ENCODE measurements at regions not wholly inside any gene's neighbourhood (a gene's known extent, or its start where the extent isn't known, plus 50 kb on each side); places are given as distances from the start of the nearest gene placed in this dataset.

DNA sequence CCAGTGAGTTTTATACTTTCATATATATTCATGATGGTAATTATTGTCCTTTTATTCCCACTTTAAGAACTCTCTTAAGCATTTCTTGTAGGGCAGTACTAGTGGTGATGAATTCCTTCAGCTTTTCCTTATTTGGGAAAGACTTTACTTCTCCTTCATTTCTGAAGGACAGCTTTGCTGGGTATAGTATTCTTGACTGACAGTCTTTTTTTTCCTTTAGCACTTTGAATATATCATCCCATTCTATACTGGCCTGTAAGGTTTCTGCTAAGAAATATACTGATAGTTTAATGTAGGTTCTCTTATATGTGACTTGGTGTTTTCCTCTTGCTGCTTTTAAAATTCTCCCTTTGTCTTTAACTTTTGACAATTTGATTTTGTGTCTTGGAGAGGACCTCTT, 109.0 kb upstream of the FSTL4 start:
- Mint-ChIP-seq H3K4me3 (no peak overlapping the region), H3K9me3 (peaks cover 24% of the 10 kb centered on the region), H3K36me3 (ENCODE audit: low read depth) (no peaks in the 10 kb centered on the region), H3K27me3 (ENCODE audit: insufficient read depth) (peaks cover 11% of the 10 kb centered on the region), H3K4me1 (ENCODE audit: low read depth) (no peaks in the 10 kb centered on the region), H3K27ac (no peak overlapping the region)
- no peak for DNase-seq (ENCODE audit: low spot score)
- intact Hi-C loops (cut with micrococcal nuclease): no loop called here

DNA sequence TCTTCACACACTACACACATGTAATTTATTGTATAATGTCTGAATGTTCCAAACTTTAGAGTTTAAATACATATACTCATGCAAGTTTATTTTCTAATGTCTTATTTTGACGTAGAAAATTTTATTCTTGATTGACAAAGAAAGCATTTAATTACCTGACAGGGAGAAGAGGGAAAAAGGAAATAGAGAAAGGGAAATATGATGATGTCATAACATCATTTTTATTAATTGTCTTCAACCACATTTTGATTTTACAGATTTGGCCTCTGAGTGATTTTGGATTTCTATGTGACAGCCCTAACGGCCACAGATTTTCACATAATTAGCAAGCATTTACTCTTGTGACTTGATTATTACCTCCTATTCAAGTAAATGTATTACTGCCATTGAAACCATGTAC, 106.1 kb upstream of the FSTL4 start:
- Mint-ChIP-seq H3K27me3 (ENCODE audit: insufficient read depth) (peaks cover 10% of the 10 kb centered on the region), H3K4me1 (ENCODE audit: low read depth) (no peaks in the 10 kb centered on the region), H3K9me3 (peaks cover 24% of the 10 kb centered on the region)

DNA sequence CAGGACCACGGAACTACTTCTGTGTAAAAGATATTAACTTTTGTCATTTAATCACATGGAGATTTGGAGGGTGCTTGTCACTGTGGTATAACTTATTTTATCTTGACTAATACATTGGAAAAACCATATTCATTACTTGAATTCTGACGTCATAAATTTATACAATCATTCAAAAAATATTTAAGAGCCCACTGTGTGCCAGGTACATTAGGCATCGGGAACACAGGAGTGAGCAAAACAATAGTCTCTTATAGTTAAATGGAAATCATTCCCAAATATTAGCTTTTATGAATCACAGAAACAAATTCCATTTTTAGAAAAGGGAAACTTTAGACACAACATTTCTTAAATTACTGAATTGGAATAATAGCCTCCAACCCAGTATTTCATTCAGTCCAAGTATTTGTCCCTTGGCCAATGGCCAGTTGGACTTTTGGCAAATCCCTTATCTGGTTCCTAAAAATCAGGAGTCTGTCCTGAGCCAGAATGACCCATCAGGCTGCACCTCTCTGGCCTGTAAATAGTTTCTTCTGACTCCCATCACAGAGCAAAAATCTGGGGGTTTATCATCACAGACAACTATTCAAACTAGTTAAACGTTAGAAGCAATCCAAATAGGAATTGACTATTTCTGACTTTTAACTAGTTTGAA, 104.3 kb upstream of the FSTL4 start:
- Mint-ChIP-seq H3K9me3 (peaks cover 12% of the 10 kb centered on the region), H3K27me3 (ENCODE audit: insufficient read depth) (peaks cover 13% of the 10 kb centered on the region), H3K4me1 (ENCODE audit: low read depth) (no peaks in the 10 kb centered on the region), H3K36me3 (ENCODE audit: low read depth) (no peaks in the 10 kb centered on the region), H3K4me3 (no peak overlapping the region), H3K27ac (no peak overlapping the region)
- no peak for DNase-seq (ENCODE audit: low spot score)
- intact Hi-C loops (cut with micrococcal nuclease): no loop called here

More for the DNA sequence above, 106.1 kb upstream of the FSTL4 start:
- DNase-seq (ENCODE audit: low spot score): no peak
- Mint-ChIP-seq H3K4me3 (no peak overlapping the region), H3K36me3 (ENCODE audit: low read depth) (no peaks in the 10 kb centered on the region), H3K27ac (no peak overlapping the region)
- intact Hi-C loops (cut with micrococcal nuclease): no loop called here

DNA sequence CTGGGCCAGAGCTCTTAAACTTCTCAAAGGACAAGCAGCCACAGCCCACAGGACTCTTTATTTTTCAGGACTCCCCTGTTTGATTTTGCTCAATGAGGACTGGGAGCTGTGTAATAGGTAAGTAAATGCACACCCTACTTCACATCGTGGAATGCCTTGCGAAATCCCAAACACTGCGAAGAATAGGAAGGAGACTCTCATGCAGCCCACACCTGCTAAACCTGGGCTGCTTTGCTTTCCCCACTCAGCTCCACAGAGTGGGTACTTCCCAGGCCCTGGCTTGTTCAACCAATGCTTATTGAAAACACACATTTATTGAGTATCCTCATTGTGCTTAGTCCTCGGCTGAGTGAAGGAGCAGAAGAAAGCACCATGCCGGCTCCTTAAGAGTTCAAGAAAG, 103.3 kb upstream of the FSTL4 start:
- no peaks in the 10 kb centered on the region for H3K36me3 Mint-ChIP-seq (ENCODE audit: low read depth)
- no peaks in the 10 kb centered on the region for H3K4me1 Mint-ChIP-seq (ENCODE audit: low read depth)
- H3K4me3 Mint-ChIP-seq: no peak overlapping the region
- peaks cover 2% of the 10 kb centered on the region for H3K9me3 Mint-ChIP-seq
- no peak for DNase-seq (ENCODE audit: low spot score)
- H3K27ac Mint-ChIP-seq: no peak overlapping the region
- intact Hi-C loops (cut with micrococcal nuclease): no loop called here
- peaks cover 8% of the 10 kb centered on the region for H3K27me3 Mint-ChIP-seq (ENCODE audit: insufficient read depth)

DNA sequence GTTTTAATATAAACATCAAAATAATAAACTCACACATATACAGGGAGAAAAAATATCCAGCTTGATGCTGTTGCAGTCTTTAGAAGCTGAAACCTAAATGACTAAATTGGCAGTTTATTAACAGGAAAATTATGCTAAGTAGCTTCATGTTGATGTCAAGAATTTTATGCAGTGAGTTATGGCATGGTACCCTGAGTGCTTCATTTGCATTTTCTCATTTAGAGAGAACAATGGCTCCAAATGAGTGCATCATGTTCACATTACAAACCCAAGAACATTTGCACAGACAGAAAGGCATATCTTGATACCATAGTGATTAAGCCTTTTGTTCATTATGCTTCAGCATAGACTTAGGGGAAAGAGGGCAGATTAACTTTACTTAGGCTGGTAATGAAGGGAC, 102.9 kb upstream of the FSTL4 start:
- Mint-ChIP-seq H3K27me3 (ENCODE audit: insufficient read depth) (peaks cover 8% of the 10 kb centered on the region), H3K27ac (no peak overlapping the region), H3K4me1 (ENCODE audit: low read depth) (no peaks in the 10 kb centered on the region), H3K36me3 (ENCODE audit: low read depth) (no peaks in the 10 kb centered on the region), H3K9me3 (no peaks in the 10 kb centered on the region), H3K4me3 (no peak overlapping the region)
- intact Hi-C loops (cut with micrococcal nuclease): no loop called here
- DNase-seq (ENCODE audit: low spot score): no peak

DNA sequence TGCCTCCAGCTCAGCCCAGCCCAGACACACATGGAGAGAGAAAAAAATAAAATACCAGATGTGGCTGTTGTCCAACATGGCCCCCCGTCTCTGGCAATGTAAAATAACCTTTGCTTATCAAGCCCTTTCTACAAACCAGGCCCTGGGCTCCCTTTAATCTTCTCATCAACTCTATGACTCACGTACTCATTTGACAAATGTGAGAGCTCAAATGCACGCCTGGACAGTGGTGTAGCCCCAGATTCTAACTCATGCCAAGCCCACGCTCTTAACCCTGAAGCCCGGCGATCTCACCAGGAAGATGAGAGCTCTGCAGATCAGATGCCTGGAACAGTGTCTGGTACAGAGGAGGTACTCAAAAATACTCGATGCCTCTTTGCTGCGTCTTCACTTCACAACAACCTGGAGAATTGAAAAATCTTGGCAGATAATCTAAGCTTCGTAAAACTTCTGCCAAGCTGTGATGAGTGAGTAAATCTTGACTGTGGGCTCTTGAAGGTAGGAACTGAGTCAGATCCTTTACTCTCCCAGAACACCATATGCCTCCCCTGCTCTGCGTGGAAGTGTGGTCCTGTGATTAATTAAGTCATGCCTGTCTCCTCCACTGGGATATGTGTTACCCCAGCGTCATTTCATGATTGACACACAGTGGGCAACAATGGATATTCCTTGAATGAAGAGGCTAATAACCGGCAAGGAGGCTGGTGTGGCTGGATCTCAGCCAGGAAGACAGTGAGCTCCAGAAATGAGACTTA, 102.0 kb upstream of the FSTL4 start:
- Mint-ChIP-seq H3K27ac (no peak overlapping the region), H3K9me3 (no peaks in the 10 kb centered on the region), H3K4me3 (no peak overlapping the region), H3K4me1 (ENCODE audit: low read depth) (no peaks in the 10 kb centered on the region), H3K36me3 (ENCODE audit: low read depth) (no peaks in the 10 kb centered on the region), H3K27me3 (ENCODE audit: insufficient read depth) (peaks cover 7% of the 10 kb centered on the region)
- no peak for DNase-seq (ENCODE audit: low spot score)
- intact Hi-C loops (cut with micrococcal nuclease): no loop called here

DNA sequence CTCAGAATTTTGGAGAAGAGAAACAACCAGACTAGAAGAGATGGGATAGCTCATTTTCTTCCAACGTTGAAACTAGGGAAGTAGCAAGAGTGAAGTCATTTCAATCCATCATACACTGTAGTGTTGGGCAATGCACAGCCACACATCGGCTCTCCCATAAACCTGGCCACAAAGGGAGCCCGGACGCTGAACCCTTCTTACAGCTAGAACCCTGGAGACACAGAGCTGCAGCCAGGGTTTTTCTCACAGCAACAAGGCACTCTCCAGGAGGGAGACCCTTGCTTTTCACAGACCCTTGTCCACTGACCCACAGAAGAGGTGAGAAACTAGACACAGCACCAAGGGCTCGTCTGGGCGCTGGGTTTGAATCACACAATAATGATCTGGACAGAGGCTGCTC, 101.4 kb upstream of the FSTL4 start:
- Mint-ChIP-seq H3K36me3 (ENCODE audit: low read depth) (no peaks in the 10 kb centered on the region), H3K9me3 (no peaks in the 10 kb centered on the region), H3K27ac (no peak overlapping the region), H3K27me3 (ENCODE audit: insufficient read depth) (peaks cover 13% of the 10 kb centered on the region), H3K4me3 (no peak overlapping the region), H3K4me1 (ENCODE audit: low read depth) (no peaks in the 10 kb centered on the region)
- intact Hi-C loops (cut with micrococcal nuclease): no loop called here
- DNase-seq (ENCODE audit: low spot score): no peak

DNA sequence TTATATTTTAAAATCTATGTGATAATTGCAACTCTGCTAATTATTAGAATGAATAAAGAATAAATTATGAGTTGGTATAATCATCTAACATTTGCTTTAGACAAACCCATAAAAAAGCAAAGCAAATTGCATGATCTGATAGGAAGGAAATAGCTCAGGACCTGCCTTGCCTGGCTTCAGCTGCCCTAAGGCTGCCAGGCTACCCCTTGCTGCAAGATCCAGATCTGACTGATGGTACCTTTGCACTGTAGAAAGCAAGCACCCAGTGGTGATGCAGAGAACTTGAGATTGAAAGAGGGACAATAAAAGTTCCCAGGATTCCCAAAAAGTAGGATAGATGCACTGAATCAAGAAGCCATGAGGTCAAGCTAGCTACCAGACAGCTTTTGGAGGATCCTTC, 100.9 kb upstream of the FSTL4 start:
- Mint-ChIP-seq H3K9me3 (no peaks in the 10 kb centered on the region), H3K4me1 (ENCODE audit: low read depth) (no peaks in the 10 kb centered on the region), H3K27me3 (ENCODE audit: insufficient read depth) (peaks cover 14% of the 10 kb centered on the region), H3K4me3 (no peak overlapping the region), H3K27ac (no peak overlapping the region), H3K36me3 (ENCODE audit: low read depth) (no peaks in the 10 kb centered on the region)
- no peak for DNase-seq (ENCODE audit: low spot score)
- intact Hi-C loops (cut with micrococcal nuclease): no loop called here

DNA sequence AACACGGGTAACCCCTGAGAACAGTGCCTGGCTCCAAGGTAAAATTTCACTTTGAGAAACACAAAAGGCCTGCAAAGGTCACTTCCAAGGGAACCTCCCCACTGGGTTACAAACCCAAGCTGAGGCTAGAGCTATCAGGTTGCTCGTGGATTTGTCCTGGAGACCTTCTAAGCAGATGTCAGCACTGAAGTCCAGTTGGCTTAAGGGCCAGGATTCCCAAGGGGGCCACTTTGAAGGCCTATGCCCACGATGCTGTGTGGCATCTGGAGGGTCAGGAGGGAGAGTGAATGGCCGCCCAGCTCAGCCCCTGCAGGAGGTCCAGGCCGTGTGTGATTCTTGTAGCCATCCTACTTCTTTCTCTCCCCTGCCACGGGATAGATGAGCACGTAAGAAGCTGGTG, 100.2 kb upstream of the FSTL4 start:
- Mint-ChIP-seq H3K4me3 (no peak overlapping the region), H3K9me3 (no peaks in the 10 kb centered on the region), H3K27me3 (ENCODE audit: insufficient read depth) (peaks cover 14% of the 10 kb centered on the region), H3K4me1 (ENCODE audit: low read depth) (no peaks in the 10 kb centered on the region), H3K36me3 (ENCODE audit: low read depth) (no peaks in the 10 kb centered on the region), H3K27ac (no peak overlapping the region)
- intact Hi-C loops (cut with micrococcal nuclease): no loop called here
- DNase-seq (ENCODE audit: low spot score): no peak

DNA sequence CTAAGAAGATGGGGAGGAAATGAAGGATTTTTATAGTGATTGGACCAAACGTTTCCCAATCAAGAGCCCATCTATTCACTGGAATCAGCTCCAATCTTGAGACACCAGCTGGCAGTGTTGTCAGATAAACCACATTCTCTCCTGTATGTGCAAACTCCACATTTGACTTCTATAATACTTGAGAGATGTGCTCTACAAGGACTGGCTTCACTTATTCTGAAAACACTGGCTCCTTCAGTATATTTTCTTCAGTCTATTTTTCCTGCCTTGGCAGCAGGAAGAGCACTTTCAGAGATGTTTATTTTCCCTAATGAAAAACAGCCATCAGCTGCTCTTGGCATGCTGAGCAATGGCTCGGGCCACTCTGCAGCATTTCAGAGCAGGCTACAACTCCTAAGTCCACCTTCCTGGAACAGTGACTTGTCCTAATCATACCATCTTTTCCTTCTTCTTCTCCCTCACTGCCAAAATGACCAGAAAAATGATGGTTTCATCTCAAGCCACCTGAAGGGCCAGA, 96.9 kb upstream of the FSTL4 start:
- no peak for DNase-seq (ENCODE audit: low spot score)
- H3K36me3 Mint-ChIP-seq (ENCODE audit: low read depth): no peaks in the 10 kb centered on the region
- H3K27me3 Mint-ChIP-seq (ENCODE audit: insufficient read depth): peaks cover 12% of the 10 kb centered on the region
- intact Hi-C loops (cut with micrococcal nuclease): no loop called here
- H3K9me3 Mint-ChIP-seq: no peaks in the 10 kb centered on the region
- no peaks in the 10 kb centered on the region for H3K4me1 Mint-ChIP-seq (ENCODE audit: low read depth)
- no peak overlapping the region for H3K27ac Mint-ChIP-seq
- H3K4me3 Mint-ChIP-seq: no peak overlapping the region

DNA sequence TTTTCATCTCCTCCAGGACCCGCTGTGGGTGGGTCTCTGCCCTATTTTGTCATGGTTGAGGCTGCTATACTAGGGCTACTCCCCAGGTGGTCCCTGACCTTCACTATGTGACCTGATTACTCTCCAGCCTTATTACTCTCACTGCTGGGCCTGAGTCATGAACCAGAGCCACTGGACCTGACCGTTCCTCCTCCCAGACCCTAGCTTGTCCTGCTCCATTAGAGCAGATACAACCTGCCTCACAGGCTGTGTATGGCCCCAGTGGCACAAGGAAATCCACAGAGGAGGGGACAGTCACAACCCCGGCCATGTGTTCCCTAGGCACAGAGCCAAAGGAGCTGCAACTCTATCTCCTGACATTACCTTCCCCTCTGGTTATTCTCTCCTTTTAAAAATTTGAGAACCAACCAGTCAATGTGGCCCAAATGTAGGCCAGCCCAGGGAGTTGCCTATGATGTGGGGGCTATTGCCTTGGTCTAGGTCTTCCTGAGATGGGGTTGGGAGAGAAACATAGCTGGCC, 96.0 kb upstream of the FSTL4 start:
- no peaks in the 10 kb centered on the region for H3K9me3 Mint-ChIP-seq
- H3K36me3 Mint-ChIP-seq (ENCODE audit: low read depth): no peaks in the 10 kb centered on the region
- intact Hi-C loops (cut with micrococcal nuclease): no loop called here
- no peaks in the 10 kb centered on the region for H3K4me1 Mint-ChIP-seq (ENCODE audit: low read depth)
- H3K4me3 Mint-ChIP-seq: no peak overlapping the region
- peaks cover 12% of the 10 kb centered on the region for H3K27me3 Mint-ChIP-seq (ENCODE audit: insufficient read depth)
- DNase-seq (ENCODE audit: low spot score): no peak
- H3K27ac Mint-ChIP-seq: no peak overlapping the region

DNA sequence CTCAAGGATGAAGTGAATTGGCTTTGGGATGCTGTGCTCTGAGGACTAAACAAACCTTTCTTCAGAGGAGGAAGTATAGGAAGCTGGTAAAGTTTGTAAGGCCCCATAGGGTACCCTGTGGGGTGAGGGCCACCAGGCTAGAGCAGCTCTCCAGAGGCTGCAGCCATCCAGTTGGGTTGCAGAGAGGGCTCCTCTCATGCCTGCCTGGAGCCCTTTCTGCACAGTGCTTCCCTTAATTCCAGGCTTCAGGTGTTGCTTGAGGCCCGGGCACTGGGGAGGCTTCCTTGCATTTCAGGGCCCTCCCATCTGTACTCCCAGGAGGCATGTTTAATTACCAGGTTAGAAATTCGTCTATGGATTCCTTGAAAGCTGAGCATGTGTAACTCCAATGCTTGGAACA, 95.3 kb upstream of the FSTL4 start:
- intact Hi-C loops (cut with micrococcal nuclease): no loop called here
- H3K9me3 Mint-ChIP-seq: no peaks in the 10 kb centered on the region
- no peak for DNase-seq (ENCODE audit: low spot score)
- no peak overlapping the region for H3K4me3 Mint-ChIP-seq
- H3K27me3 Mint-ChIP-seq (ENCODE audit: insufficient read depth): peaks cover 9% of the 10 kb centered on the region
- no peaks in the 10 kb centered on the region for H3K36me3 Mint-ChIP-seq (ENCODE audit: low read depth)
- no peaks in the 10 kb centered on the region for H3K4me1 Mint-ChIP-seq (ENCODE audit: low read depth)
- H3K27ac Mint-ChIP-seq: no peak overlapping the region

Measured in activated T-helper 1 cell treated with anti-CD3 and anti-CD28 coated beads, Interleukin-12 subunit alpha, Interleukin-12 subunit beta, Interleukin-2, Interleukin-4 antibody, amounts not matched to agents 30 ng/mL and 10 ng/mL and 1 ng/mL, durations not matched to agents 14 hours and 24 hours and 36 hours (primary cell).